ENCODE measurements at regions not wholly inside any gene's neighbourhood (a gene's known extent, or its start where the extent isn't known, plus 50 kb on each side); places are given as distances from the start of the nearest gene placed in this dataset.

DNA sequence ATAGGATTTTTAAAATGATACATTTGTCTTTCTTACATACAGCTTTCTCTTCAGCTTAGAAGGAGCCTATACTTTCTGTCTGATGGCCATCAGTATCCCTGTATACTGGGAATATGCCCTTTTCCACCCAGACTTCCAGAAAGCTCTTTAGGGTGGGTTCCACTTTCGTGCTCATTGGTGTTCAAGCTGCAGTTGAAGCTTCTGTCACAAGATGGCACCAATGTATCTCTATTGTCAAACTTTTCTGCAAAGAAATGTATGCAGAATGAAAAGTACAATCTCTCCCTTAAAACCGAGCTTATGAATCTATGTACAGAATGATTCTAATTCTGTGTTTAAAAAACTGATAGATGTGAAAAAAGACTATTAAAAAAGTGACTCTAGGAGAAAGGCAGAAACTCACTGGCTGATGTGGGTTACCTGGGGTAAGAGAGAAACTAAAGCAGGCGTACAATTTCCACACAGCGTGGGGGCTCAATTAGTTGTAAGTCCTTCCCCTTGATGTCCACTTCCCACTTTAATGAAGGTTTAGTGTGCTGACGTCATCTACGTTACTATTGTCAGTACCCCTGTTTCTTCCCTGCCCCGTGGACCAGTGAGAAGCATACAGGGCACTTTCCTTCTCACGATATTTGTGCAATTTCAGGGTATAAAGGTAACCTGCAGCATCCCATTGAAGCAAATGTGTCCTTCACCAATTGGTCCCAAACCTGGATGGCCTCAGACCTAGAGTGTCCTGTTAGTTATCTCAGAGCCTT is 57.3 kb upstream of the TCEAL2 start:
- TF ChIP-seq EP300 (IDR thresholded peaks at IDR 0.05; ENCODE audit: low read depth): no peak
- TF ChIP-seq POLR2AphosphoS5 (IDR thresholded peaks at IDR 0.05): no peak
